ENCODE measurements at regions not wholly inside any gene's neighbourhood (a gene's known extent, or its start where the extent isn't known, plus 50 kb on each side); places are given as distances from the start of the nearest gene placed in this dataset.
"Not testable (repeated sequence)": the region's sequence is repeated elsewhere in the genome, so short reads cannot be mapped to it uniquely, and the experiment has no call there.

GRCh38 chr11:71331631-71332030, 79.3 kb upstream of the SHANK2 start:
- DNase-seq = no peak

GRCh38 chr11:71330996-71331395, 78.6 kb upstream of the SHANK2 start:
- no peak for DNase-seq

- DNase-seq = no peak
Measured at GRCh38 chr11:71330349-71330748, 78.0 kb upstream of the SHANK2 start.

- DNase-seq = no peak
Measured at GRCh38 chr11:71329786-71330185, 77.4 kb upstream of the SHANK2 start.

GRCh38 chr11:71329165-71329510, 76.8 kb upstream of the SHANK2 start:
- DNase-seq = no peak

GRCh38 chr11:71327156-71328085, 75.0 kb upstream of the SHANK2 start:
- no peak for DNase-seq

GRCh38 chr11:71326328-71326940, 74.1 kb upstream of the SHANK2 start:
- no peak for DNase-seq

GRCh38 chr11:71325418-71326327, 73.3 kb upstream of the SHANK2 start:
- DNase-seq = no peak

- DNase-seq = no peak
Measured at GRCh38 chr11:71324788-71325417, 72.5 kb upstream of the SHANK2 start.

- no peak for DNase-seq
Measured at GRCh38 chr11:71323876-71324526, 71.6 kb upstream of the SHANK2 start.

GRCh38 chr11:71322861-71323582, 70.6 kb upstream of the SHANK2 start:
- DNase-seq = no peak

- DNase-seq = no peak
Measured at GRCh38 chr11:71322192-71322735, 69.9 kb upstream of the SHANK2 start.

- no peak for DNase-seq
Measured at GRCh38 chr11:71321433-71322191, 69.2 kb upstream of the SHANK2 start.

- no peak for DNase-seq
Measured at GRCh38 chr11:71316701-71317100, 64.3 kb upstream of the SHANK2 start.

GRCh38 chr11:71312616-71313015, 60.2 kb upstream of the SHANK2 start:
- DNase-seq = not testable (repeated sequence)

- no peak for DNase-seq
Measured at GRCh38 chr11:71311928-71312510, 59.6 kb upstream of the SHANK2 start.

- no peak for DNase-seq
Measured at GRCh38 chr11:71311176-71311925, 59.0 kb upstream of the SHANK2 start.

GRCh38 chr11:71310184-71310583, 57.8 kb upstream of the SHANK2 start:
- no peak for DNase-seq

- DNase-seq = no peak
Measured at GRCh38 chr11:71309611-71310010, 57.2 kb upstream of the SHANK2 start.
